PC-9 (cell line): ENCODE measurements at regions not wholly inside any gene's neighbourhood (a gene's known extent, or its start where the extent isn't known, plus 50 kb on each side); places are given as distances from the start of the nearest gene placed in this dataset.

Source experiments
- BruUV-seq: library from RNA; stranded (reverse); fragments of 400-500 nt; replicated peaks from 2 replicates; lab custom pipeline; 2021; lab: Mats Ljungman, UMichigan
- CTCF ChIA-PET: fragments of 300-600 bp; sonication (Branson Sonifier 250); formaldehyde crosslinking; loops from one replicate; lab custom pipeline; 2022; ENCODE audit warnings: antibody characterized with exemption; lab: Charles Lee
- POLR2A ChIA-PET: fragments of 300-600 bp; sonication (Branson Sonifier 250); formaldehyde crosslinking; loops from one replicate; lab custom pipeline; 2022; ENCODE audit warnings: antibody characterized with exemption; ENCODE audit not compliant: unreplicated experiment; lab: Charles Lee
- DNase-seq, 2 experiments: peaks; one replicate each; pipeline versions ENCODE4 v3.0.0 to v3.0.0-alpha.2; 2015 to 2022; ENCODE audit warnings: mixed read lengths in 1 of 2
- H2AFZ ChIP-seq: fragments of 200-600 bp; sonication (generic); 2 replicates; pipeline ENCODE4 v1.8.1; 2017; ENCODE audit warnings: antibody characterized with exemption
- H3F3A ChIP-seq: fragments of 200-600 bp; sonication (generic); 2 replicates; pipeline ENCODE4 v1.8.1; 2017; ENCODE audit warnings: antibody characterized with exemption, mild to moderate bottlenecking, low read depth; ENCODE audit not compliant: insufficient read depth
- H3K27ac ChIP-seq: fragments of 200-600 bp; sonication (generic); 2 replicates; pipeline ENCODE4 v1.6.1; 2016; ENCODE audit warnings: mixed run types
- H3K27me3 ChIP-seq: fragments of 200-600 bp; sonication (generic); 2 replicates; pipeline ENCODE4 v1.6.1; 2016; ENCODE audit warnings: low read depth, mixed run types; ENCODE audit not compliant: insufficient read depth
- H3K36me3 ChIP-seq: fragments of 200-600 bp; sonication (generic); 2 replicates; pipeline ENCODE4 v1.6.1; 2016; ENCODE audit warnings: low read depth, mixed run types
- H3K4me1 ChIP-seq: fragments of 200-600 bp; sonication (generic); replicated peaks from 2 replicates; pipeline ENCODE4 v1.6.1; 2016; ENCODE audit warnings: mixed run types; ENCODE audit not compliant: insufficient read depth
- H3K4me2 ChIP-seq: fragments of 200-600 bp; sonication (generic); 2 replicates; pipeline ENCODE4 v1.6.1; 2017; ENCODE audit warnings: mixed run types
- H3K4me3 ChIP-seq: fragments of 200-600 bp; sonication (generic); 2 replicates; pipeline ENCODE4 v1.6.1; 2016; ENCODE audit warnings: mixed run types
- H3K79me2 ChIP-seq: fragments of 200-600 bp; sonication (generic); 2 replicates; pipeline ENCODE4 v1.6.1; 2017; ENCODE audit warnings: low read depth, mixed run types
- H3K9me2 ChIP-seq: fragments of 200-600 bp; sonication (generic); 2 replicates; pipeline ENCODE4 v1.8.1; 2017; ENCODE audit warnings: mild to moderate bottlenecking; ENCODE audit not compliant: insufficient read depth
- H3K9me3 ChIP-seq: fragments of 200-600 bp; sonication (generic); 2 replicates; pipeline ENCODE4 v1.8.1; 2016; ENCODE audit warnings: low read depth; ENCODE audit not compliant: insufficient read depth
- H4K20me1 ChIP-seq: fragments of 200-600 bp; sonication (generic); 2 replicates; pipeline ENCODE4 v1.8.1; 2017; ENCODE audit not compliant: insufficient read depth
- CTCF ChIP-seq: fragments of 200-600 bp; sonication (generic); conservative IDR thresholded peaks from 2 replicates; pipeline ENCODE4 v1.6.1; 2017; ENCODE audit warnings: mixed run types, antibody characterized with exemption, mild to moderate bottlenecking, moderate library complexity
- EZH2 ChIP-seq: fragments of 200-600 bp; sonication (generic); IDR thresholded peaks from 2 replicates; pipeline ENCODE4 v1.8.0; 2017; ENCODE audit warnings: antibody characterized with exemption, low read depth
- intact Hi-C: fragments of 100-400 bp; cut with micrococcal nuclease; formaldehyde crosslinking; loops from one replicate; pipeline ENCODE4 v1.10.0; 2022; ENCODE audit not compliant: unreplicated experiment

GRCh38 chr4:54427826-54428225, 198.7 kb downstream of the PDGFRA start:
- Histone ChIP-seq H2AFZ (no peak overlapping the region), H3K4me3 (no peak overlapping the region), H3K9me3 (no peaks in the 10 kb centered on the region), H3F3A (no peaks in the 10 kb centered on the region), H3K27ac (no peak overlapping the region), H3K4me2 (no peak overlapping the region), H3K36me3 (no peaks in the 10 kb centered on the region), H3K79me2 (no peaks in the 10 kb centered on the region), H3K9me2 (no peaks in the 10 kb centered on the region), H3K27me3 (no peaks in the 10 kb centered on the region), H4K20me1 (no peaks in the 10 kb centered on the region), H3K4me1 (no peaks in the 10 kb centered on the region)
- BruUV-seq: no TSS peak
- DNase-seq: no peak
- ChIA-PET CTCF (no interaction called here), POLR2A (no interaction called here)
- TF ChIP-seq EZH2 (no peak), CTCF (no peak)
- intact Hi-C loops: no loop called here

GRCh38 chr4:54428940-54429339, 199.8 kb downstream of the PDGFRA start:
- CTCF ChIA-PET: no interaction called here

GRCh38 chr4:54433686-54434085, 204.6 kb downstream of the PDGFRA start:
- DNase-seq: no peak
- ChIA-PET POLR2A (no interaction called here), CTCF (no interaction called here)
- Histone ChIP-seq H3K36me3 (no peaks in the 10 kb centered on the region), H3F3A (no peaks in the 10 kb centered on the region), H3K9me3 (no peaks in the 10 kb centered on the region), H3K27me3 (no peaks in the 10 kb centered on the region), H3K4me2 (no peak overlapping the region), H3K9me2 (no peaks in the 10 kb centered on the region), H2AFZ (no peak overlapping the region), H3K4me1 (no peaks in the 10 kb centered on the region), H3K27ac (no peak overlapping the region), H3K4me3 (no peak overlapping the region), H4K20me1 (no peaks in the 10 kb centered on the region), H3K79me2 (no peaks in the 10 kb centered on the region)
- BruUV-seq: no TSS peak
- TF ChIP-seq CTCF (peak; percentile 31; the same call in 1 of the 2 replicates), EZH2 (no peak)
- intact Hi-C loops: no loop called here

More at GRCh38 chr4:54428940-54429339, 199.8 kb downstream of the PDGFRA start:
- H3K4me1 ChIP-seq: no peaks in the 10 kb centered on the region
- no TSS peak for BruUV-seq
- no peak for DNase-seq
- H3K27ac ChIP-seq: no peak overlapping the region
- H3K27me3 ChIP-seq: no peaks in the 10 kb centered on the region
- no peak for TF ChIP-seq EZH2
- TF ChIP-seq CTCF: no peak
- H3K9me2 ChIP-seq: no peaks in the 10 kb centered on the region
- no peaks in the 10 kb centered on the region for H3K79me2 ChIP-seq
- H3K4me3 ChIP-seq: no peak overlapping the region
- H2AFZ ChIP-seq: no peak overlapping the region
- no peaks in the 10 kb centered on the region for H3K36me3 ChIP-seq
- POLR2A ChIA-PET: no interaction called here
- intact Hi-C loops: no loop called here
- H3F3A ChIP-seq: no peaks in the 10 kb centered on the region
- no peaks in the 10 kb centered on the region for H3K9me3 ChIP-seq
- no peaks in the 10 kb centered on the region for H4K20me1 ChIP-seq
- H3K4me2 ChIP-seq: no peak overlapping the region
